ENCODE measurements at regions not wholly inside any gene's neighbourhood (a gene's known extent, or its start where the extent isn't known, plus 50 kb on each side); places are given as distances from the start of the nearest gene placed in this dataset.

DNA sequence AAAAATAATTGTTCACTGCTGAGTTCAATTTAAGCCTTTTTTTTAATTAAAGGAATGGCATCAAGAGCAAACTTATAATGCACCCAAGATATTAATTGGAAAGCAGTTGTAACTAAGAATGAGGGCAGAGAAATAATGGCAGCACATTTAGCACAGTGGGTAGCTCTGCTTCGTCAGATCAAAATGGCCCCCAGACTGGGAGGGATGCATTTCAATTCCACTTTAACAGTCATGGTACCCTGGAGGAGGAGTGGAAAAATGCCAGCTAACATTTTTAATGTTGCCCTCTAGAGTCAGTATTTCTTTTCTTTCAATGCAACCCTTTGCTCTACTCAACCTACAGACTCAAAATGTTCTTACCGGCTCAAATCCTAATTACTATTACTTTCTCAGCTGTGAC, 504.8 kb upstream of the SETBP1 start:
- no peak for DNase-seq

DNA sequence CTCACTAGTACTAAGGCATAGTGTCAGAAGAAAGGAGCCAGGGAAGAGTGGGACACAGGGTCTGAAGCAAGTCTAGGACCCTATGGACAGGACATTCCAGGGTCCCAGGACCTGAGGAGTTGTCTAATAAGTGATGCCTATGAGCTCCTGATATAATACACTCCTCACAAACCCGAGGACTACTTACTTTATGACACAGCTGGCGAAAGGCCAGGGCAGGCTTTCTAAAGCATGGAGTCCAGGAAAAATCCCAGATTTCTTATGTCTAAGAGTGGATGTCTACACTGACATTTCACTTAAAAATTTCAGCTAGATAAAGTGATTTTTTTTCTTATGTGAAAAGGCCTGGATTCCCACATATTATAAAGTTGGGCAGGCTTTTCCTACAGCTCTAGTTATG, 502.2 kb upstream of the SETBP1 start:
- DNase-seq = no peak

DNA sequence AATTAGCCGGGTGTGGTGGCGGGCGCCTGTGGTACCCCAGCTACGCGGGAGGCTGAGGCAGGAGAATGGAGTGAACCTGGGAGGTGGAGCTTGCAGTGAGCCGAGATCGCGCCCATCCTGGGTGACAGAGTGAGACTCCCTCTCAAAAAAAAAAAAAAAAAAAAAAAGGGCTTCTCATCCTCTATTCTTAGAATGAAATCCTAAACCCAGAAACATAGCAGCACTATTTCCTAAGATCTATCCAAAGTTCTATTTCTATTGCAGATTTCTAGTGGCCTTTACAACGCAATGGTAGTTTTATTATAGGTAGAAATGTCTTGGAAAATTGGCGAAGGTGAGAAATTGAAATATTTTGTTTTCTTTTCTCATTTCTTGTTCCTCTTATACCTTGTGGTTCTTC, 501.0 kb upstream of the SETBP1 start:
- no peak for DNase-seq

DNA sequence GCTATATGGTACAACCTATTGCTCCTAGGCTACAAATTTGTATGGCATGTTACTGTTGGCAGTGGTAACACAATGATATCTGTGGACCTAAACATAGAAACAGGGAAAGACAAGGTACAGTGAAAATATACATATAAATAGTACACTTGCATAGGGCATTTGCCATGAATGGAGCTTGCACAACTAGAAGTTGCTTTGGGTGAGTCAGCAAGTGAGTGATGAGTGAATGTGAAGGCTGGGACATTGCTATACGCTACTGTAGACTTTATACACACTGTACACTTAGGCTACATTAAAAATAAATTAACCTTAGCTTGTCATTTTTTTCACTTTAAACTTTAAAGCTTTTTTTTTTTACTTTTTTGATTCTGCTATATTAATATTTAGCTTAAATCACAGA, 500.0 kb upstream of the SETBP1 start:
- DNase-seq = peak; percentile 4

DNA sequence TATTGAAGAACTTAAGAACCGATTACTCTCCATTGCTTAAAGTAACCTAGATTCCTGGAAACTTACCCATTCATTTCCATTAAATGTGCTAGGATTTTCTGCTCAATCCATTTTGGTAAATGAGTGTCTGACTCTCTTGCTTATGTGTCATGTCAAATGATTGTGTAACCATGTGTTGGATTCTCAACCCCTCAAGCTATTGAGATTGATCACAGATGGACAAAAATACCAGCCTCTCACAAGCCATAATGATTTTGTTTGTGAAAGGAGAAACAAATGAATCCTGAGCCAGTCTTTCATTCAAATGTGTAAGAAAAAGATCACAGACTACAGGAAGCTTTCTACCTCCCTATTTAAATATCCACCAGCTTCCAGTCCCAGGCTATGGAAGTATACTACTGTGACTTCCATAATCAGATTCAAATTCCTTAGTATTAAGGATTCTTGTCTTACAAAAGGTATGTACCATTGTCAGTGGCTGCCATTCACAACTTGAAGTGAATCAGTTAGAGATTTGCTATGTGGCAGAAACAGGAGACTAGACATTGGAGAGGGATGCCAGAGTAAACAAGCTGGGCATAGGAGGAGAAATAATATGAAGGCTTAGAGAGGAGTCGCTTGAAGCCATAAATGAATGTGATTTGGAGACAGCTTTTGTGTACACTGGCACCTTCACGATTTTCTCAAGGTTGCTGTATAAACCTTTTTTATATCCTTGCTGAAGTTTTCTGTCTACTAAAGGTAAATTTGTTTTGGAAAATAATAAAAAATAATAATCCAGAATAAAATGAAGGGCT, 498.5 kb upstream of the SETBP1 start:
- DNase-seq = no peak

DNA sequence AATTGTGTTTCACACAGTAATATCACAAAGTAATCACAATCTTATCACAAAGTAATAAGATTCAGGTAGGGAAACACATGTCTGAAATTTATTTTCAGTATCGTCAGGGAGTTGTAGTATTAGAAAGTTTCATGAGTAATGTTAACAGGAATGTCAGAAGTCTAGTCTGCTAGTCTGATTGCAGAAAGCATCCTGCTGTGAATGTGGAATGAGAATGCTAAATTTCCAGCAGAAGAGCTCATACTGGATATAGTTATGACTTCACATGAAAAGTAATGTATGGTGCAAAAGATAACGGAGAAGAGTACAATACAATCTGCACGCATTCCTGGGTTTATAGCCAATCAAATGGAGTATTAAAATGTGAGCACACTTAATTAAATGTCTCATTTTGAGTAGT, 494.7 kb upstream of the SETBP1 start:
- DNase-seq = no peak

DNA sequence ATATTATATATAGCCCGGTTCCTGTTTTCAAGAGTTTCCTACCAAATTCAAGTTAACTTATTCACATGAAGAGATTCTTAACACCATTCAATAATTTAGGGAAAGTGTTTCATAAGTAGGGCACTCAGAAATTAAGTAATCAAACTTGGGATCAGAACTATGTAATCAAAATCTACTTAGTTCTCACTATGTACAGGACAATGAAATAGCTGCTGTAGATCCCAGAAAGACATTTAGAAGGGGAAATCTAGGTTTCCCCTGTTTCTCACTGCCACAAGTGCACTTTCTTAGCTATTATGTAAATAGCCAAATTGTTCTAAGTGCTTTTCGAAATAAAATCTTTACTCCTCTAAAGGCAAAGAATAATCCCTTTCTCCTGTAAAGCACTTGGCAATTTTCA, 493.6 kb upstream of the SETBP1 start:
- no peak for DNase-seq

DNA sequence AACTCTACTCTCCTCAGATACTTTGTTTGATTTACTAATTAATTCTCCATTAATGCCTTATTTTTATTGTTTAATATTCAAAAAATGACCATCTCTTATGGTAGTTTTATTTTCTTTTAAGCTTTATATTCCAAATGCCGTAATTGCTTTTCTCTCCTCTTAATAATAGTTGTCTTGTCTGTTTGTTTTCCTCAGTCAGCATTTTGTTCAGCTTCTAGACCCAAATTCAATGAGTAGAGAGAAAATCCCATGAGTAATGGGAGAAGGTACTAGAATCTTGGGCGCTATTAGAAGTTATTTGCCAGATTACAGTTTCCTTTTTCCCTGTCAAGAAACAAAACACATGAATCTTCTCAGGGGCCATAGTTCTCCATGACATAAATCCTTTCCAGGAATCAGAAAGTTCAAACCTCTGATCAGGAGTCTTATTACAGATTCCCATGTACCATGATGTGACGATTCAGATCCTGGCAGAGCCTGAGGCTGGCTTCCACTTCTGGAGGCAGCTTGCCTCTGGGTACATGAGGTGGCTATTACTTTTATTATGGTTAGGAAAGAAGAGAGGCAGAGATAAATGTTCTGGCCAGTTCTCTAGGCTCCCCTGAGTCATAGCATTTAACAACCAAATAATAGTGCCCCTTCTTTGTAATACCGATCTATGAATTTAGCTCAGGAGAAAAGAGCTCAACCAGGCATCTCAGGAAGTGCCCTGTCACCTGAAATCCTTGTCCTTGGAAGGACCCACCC, 485.1 kb upstream of the SETBP1 start:
- no peak for DNase-seq

DNA sequence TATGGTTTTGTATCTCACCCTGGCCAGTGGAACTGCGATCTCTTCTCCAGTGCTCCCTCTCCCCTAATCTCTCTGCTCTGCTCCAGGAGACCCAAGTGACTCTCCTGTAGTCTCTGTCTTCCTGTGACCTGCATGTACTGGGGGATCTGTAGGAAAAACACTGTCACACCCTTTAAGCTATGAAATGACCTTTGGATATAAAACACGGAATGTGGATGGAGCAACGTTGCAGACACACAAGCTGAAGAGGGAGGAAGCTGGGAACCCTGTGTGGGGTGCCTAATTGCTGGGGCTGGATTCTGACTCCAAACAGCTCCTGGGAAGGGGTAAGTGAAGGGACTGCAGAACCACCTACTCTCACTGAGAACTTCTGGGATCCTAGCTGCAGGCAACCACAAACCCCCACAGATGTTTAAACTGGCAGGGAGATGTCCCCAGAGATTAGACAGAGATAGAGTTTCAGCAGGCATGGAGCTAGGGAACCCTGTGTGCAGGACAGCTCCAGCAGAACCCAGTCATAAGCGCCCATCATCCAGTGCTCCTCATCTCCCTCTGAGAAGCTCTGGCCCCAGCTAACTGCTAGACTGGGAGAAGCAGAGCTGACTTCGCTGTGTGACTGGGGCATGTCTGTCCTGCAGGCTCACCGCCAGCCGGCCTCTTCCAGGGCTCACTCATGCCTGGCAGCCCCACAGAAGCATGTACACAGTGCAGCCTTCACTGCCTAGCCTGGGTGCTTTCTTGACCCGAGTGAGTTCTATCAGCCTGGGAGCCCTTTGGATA, 482.7 kb upstream of the SETBP1 start:
- DNase-seq = no peak

DNA sequence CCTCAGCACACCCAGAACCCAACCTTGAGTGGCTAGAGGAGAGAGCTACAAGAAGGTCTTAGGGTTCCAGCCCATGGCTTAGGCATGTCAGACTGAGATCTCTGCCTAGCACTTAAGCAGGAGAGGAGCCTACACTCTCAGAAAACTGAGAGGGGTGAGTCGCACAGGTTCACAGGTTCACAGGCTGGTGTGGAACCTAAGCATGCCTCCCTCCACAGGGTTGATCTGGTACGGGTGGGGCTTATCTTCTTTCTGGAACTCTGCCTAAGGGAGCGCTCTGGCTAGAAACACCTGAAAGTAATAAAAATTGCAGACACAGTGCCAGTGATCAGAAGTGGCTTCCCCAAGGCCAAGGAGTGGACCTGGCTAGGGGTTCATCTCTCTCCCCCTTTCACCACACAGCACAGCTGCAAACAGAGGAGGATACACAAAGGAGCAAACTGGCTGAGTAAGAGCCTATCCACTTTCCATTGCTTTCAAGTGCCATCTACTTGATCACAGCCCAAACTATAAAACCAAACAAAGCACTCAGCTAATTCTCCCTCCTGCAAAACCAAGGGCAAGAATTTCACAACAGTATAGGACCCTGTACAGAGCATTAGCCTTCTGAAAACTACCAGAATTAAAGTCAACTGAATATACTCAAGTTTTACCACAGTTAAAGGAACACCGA, 481.9 kb upstream of the SETBP1 start:
- no peak for DNase-seq

DNA sequence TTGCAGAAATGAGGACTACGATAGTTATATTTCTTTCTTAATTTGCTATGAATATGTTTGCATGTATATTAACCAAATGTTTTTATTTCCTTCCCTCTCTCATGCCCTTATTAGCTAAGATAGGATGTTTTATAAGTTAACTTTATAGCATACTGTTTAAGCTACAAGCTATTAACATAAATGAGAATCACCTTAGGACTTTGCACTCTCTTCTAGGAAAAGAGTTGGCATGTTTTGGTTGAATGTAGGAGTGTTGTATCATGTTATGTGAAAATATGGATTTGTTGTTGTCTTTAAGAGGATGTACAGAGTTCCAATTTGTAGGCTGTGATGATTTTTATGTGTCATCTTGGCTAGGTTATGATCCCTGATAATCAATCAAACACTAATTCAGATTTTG, 467.4 kb upstream of the SETBP1 start:
- no peak for DNase-seq

DNA sequence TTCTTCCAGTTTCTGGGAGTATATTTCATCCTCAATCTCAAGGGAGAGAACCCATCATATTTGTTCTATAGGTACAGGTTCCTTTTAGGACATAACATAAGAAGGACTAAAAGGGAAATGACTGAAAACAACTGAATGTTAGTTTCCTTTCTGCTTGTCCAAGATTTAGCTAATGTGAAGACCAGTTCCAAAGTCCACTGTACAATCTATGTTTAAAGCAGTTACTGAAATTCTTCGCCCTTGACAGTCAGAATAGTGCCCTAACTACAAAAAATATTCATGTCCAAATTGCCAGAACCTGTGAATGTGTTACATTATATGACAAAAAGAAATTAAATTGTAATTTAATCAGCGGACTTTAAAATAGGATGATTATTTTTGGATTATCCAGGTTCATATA, 466.3 kb upstream of the SETBP1 start:
- no peak for DNase-seq

DNA sequence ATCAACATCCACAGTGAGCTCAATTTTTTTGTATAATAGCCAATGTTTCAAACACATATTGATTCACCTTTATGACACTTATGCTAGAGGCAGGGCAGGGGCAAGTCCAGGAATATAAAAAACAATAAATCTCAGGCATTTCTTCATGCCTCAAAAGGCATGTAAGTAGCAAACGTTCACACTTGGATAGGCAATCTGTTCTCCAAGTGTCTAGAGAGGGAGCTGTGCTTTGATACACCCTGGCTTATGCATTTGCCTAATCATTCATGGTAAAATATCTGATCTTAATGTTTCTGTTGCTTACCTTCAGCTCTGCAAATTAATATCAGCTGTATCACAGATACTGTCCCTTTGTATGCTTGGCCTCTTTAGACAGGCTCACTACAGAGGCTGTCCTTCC, 464.5 kb upstream of the SETBP1 start:
- no peak for DNase-seq

DNA sequence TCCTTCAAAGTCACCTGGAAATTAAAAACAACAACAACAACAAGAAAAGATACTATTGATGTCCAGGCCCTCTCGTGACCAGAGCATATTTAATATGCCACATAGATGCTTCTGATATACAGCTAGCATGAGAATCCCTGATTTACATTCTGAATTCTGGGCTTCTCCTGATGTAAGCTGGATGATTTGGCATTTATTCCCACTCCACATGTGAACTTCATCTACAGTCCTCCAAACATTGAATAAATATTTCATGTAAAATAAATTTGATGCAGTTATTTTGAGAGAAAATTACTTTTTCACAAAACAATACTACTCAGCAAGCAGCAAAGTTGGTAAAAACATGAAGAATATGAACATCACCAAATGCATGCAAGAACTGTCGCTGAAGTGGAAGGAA, 453.2 kb upstream of the SETBP1 start:
- no peak for DNase-seq

DNA sequence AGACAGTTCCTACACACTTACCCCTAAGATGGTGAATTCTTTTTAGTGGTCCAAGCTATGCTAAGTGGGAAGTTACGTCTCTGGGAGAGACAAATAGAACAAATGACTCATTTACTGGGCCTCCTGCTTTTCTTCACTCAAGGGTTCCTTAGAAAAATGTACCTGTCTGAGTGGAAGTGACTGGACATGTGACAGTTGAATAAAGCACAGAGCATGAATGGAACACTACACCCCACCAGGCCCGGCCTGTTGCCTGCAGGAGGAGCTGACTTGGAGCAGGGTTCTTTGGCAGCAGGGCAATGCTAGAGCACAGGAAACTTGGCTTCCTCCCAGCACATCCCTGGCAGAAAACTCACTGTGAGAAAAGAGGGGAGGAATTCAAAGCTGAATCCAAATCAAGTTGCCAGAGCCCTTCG, 451.0 kb upstream of the SETBP1 start:
- DNase-seq = no peak

DNA sequence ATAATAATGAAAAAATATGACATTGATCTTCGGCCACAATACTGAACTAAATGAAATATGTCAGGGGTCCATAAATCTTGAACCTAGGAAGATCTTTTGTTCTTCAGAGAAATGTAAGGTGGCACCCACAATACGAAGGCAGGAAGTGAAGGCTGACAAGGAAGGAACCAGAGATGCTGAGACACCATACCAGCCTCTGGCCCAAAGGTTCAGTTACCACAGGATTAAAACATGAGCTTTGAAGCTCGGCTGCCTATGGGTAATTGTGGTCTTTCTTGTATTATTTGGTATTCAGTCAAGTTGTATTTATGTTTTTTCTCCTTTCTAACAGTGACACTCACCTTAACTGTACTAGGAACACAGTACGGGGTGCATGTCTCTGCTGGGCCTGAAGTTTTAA, 448.8 kb upstream of the SETBP1 start:
- no peak for DNase-seq

DNA sequence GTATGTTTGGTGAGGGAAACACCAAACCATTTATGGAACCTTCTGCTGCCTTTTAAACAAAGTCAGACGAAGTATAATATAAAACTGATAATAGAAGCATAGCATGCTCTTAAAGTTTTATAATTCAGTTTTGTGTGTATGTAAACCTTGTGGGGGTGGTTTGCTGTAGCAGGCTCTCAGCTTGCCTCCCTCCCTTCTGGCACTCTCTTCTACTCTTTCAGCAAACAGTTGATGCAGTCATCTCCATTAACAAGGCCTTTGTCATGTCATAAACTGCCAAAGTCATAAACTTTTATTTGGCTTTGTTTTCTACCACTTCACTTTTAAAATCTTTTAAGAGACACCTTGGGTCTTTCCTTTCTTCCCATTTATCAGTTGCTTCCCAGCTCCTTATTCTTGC, 448.2 kb upstream of the SETBP1 start:
- no peak for DNase-seq

DNA sequence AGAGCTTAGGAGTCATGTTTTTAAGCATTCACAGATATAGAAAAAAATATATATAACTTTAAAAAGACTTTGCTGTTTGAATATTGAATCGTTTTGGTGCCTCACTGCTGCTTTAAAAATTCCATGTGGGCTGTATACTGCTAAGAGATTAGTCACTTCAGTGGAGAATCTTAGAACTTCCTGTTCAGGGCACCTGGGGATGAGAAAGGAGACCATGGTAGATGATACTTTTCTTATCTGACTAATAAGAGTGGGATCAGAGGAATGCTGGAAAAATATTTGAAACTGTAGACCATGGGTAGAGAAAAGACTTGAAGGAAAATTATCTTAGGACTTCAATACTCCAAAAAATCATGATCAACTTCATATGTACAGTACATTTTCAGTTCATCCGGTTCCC, 442.2 kb upstream of the SETBP1 start:
- DNase-seq = no peak

DNA sequence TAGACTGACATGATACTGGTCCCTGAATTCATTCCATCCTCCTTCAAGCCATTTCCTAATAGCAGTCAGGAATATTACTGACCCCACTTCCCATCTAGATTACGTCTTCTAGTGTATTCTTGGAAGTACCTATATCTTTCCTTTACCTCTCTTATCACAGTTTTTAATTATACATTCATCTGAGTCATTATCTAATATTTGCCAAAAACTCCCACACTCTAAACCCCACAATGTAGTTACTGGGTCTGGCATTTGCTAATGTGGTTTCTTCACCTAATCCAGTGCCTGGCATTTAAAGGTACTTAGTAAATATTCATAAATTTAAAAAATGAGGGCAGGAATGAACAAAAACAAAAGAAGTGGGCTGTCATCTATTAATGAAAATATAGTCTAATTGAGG, 441.8 kb upstream of the SETBP1 start:
- no peak for DNase-seq

DNA sequence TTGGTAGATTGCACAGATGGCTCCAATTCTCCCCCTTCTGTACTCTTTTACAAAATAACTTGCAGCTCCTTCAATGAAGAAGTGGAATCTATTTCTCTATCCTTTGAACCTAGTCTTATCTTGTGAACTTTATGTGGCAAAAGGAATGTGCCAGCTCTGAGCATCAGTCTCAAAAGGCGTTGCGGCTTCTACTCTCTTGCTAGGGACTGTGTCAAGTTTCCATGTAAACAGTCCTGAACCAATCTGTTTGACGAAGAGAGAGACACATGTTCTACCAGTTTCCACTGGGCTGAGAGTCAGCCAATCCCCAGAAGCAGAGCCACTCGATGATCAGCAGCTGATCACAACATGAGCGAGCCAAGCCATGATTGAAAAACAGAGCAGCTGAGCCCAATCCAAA, 439.7 kb upstream of the SETBP1 start:
- DNase-seq = no peak

DNA sequence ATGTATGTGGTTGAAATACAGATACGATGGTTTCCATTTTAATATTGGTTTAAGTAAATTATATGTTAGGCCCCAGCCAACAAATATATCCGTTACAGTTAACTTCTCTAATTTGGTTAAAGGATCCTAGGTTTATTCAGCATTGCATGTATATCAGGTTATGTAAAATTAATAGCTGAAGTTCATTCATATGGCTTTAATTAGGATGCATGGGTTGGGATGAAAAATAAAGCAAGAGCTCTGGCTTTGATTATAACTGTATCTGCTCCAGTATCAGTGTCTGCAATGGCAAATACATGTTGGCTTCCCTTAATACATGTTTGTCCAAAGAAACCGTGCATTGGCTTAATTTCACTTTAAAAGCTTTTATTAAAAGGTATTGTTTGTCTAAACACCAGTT, 435.7 kb upstream of the SETBP1 start:
- no peak for DNase-seq

DNA sequence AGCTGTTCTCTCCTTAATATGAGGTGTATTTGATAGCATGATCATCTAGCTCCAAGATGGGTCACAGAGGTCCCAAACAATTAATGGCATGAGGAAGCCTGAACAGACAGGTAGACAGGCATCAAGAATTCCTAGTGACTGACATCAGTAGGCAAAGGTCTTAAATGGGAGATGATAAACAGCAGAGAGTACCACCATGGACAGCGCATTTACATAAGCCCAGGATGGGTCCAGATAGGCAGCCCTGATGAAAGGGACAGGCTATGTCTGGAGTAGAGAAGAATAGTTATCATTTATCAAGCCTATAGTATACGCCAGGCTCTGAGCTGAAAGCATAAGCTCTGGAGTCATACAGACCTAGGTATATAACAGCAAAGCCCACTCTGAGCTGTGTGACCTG, 434.7 kb upstream of the SETBP1 start:
- DNase-seq = peak; percentile 1

DNA sequence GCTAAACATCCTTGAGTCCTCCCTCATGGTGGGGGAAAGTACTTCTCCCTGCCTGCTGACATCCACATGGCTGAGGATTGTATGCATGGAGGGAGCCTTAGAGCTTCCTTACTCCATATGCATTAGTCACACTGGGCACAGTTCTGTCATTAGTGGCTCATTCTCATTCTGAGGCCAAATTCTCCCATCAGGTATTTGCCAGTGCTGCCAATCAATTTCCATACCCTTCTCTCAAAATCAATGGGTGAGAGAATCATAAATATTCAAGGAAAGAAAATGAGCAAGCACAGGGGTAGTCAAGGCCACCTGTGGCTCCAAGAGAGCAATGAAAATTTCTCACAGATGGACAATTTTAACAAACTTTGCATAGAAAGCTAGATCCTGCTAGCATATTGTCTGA, 422.6 kb upstream of the SETBP1 start:
- no peak for DNase-seq
